HCT116 (cell line): ENCODE measurements at regions not wholly inside any gene's neighbourhood (a gene's known extent, or its start where the extent isn't known, plus 50 kb on each side); places are given as distances from the start of the nearest gene placed in this dataset.

Experiments used
- CEBPB ChIP-seq: IDR thresholded peaks from 2 replicates; pipeline ENCODE4 v1.6.1; 2012; ENCODE audit warnings: low read depth
- CTCF ChIP-seq, 3 experiments: fragments of 200-600 bp in 1 of 3; sonication (generic) in 1 of 3; IDR thresholded peaks in 2 of 3; conservative IDR thresholded peaks in 1 of 3; 2 replicates each; pipeline ENCODE4 v1.5.1; 2012 to 2017; ENCODE audit warnings: low read depth in 2 of 3, low read length in 2 of 3, antibody characterized with exemption in 1 of 3, borderline replicate concordance in 1 of 3, control low read depth in 1 of 3, mild to moderate bottlenecking in 1 of 3, mixed read lengths in 1 of 3, mixed run types in 1 of 3, moderate library complexity in 1 of 3; ENCODE audit not compliant: insufficient read depth in 1 of 3
- EZH2phosphoT487 ChIP-seq: fragments of 200-600 bp; IDR thresholded peaks from 2 replicates; pipeline ENCODE4 v1.6.1; 2018; ENCODE audit warnings: antibody characterized with exemption, borderline replicate concordance
- MAX ChIP-seq: IDR thresholded peaks from 2 replicates; pipeline ENCODE4 v1.6.1; 2012
- POLR2A ChIP-seq: IDR thresholded peaks from 2 replicates; pipeline ENCODE4 v1.7.0; 2011; ENCODE audit warnings: borderline replicate concordance; ENCODE audit not compliant: insufficient read depth, insufficient read length; ENCODE audit errors: extremely low read depth
- POLR2AphosphoS5 ChIP-seq: IDR thresholded peaks from 2 replicates; pipeline ENCODE4 v1.6.1; 2011; ENCODE audit warnings: mild to moderate bottlenecking, low read depth, low read length, moderate library complexity

GRCh38 chrX:40358994-40359393 is 221.8 kb upstream of the ATP6AP2 start:
- TF ChIP-seq CEBPB (no peak), POLR2A (no peak), CTCF (IDR thresholded peaks at IDR 0.05 in 2 of 3, conservative IDR thresholded peaks at IDR 0.05 in 1 of 3; ENCODE audit: borderline replicate concordance in 1 of 3, insufficient read depth in 1 of 3, low read depth in 2 of 3, low read length in 2 of 3) (no peak), EZH2phosphoT487 (no peak), MAX (no peak), POLR2AphosphoS5 (no peak)
